ENCODE measurements at regions not wholly inside any gene's neighbourhood (a gene's known extent, or its start where the extent isn't known, plus 50 kb on each side); places are given as distances from the start of the nearest gene placed in this dataset.

- DNase-seq, result no peak
These were observed 90.4 kb downstream of the RBFOX3 start for GRCh38 chr17:79520167-79521165.

GRCh38 chr17:79519601-79520000 is 91.2 kb downstream of the RBFOX3 start:
- DNase-seq, result no peak

DNA sequence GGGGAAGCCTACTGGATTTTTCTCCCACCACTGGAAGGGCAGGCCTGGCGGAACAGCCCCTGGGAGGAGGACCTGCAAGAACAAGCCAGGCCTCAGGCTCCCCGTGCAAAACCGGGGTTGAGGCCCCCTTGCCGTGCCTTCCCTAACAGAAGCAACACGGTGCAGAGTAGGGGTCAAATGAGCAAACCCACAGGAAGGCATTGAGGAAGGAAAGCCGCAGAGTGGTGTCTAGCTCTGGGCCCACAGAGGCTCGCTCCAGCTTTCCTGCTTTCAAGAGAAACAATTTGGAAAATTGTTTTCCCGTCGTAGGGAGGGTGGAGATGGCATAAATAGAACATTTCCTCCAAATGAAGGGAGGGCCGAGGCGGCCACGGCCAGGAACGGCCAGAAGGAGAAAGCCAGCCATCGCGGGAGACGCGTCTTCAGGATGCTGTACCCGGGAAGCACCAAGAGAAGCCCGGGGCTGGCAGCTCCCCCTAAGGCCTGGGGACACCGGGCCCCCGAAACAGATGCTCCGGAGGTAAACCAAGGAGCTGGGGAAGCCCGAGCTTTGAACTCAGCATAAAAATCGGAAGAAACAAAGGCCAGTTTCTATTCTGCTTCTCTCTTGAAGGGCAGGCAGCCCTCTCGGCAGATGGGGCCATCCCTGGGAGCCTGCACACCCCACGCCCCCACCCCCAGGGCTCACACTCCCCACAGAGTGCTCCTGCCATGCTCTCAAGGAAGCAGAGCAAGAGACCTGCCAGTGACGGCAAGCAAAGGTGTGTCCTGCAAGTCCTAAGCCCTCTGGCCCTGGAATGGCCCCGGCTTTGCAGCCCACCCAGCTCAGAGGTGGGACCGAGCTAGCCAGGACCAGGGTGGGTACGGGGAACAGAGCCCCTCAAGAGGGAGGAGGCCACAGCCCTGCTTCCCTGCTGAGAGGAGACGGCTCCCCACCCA is 92.0 kb downstream of the RBFOX3 start:
- no peak for DNase-seq

DNA sequence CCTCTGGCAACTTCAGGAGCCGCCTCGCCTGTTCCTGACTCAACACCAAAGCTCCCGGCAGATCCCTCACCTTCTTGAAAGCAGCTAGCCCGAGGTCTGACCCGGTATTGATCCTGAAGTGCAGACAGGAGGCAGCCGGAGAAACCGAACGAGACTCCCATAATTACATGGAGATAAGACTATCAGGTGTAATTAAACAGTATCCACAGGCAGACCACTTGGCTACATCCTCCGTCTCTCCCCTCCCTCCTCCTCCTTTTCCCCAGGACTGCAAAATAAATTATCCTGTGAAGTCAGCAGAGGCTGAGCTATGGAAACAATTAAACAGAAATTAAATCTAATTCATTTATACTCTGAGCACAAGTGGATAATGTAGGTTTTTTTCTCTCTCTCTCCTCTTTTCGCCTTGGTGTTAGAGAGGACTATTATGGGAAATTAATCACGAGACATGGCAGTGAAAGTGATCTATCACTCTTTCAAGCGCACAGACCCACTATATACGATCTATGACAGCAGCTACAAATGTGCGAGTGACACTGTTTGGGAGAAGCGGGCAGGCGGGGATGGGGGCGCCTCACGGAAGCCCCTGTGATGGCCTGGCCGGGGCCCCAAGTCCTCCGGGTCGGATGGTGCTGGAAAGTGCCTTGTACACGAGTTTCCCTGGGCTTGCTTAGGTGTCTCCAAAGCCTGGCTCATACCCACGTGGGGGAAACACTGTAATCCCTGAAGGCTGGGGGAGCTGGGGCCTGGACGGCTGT is 92.8 kb downstream of the RBFOX3 start:
- no peak for DNase-seq

DNA sequence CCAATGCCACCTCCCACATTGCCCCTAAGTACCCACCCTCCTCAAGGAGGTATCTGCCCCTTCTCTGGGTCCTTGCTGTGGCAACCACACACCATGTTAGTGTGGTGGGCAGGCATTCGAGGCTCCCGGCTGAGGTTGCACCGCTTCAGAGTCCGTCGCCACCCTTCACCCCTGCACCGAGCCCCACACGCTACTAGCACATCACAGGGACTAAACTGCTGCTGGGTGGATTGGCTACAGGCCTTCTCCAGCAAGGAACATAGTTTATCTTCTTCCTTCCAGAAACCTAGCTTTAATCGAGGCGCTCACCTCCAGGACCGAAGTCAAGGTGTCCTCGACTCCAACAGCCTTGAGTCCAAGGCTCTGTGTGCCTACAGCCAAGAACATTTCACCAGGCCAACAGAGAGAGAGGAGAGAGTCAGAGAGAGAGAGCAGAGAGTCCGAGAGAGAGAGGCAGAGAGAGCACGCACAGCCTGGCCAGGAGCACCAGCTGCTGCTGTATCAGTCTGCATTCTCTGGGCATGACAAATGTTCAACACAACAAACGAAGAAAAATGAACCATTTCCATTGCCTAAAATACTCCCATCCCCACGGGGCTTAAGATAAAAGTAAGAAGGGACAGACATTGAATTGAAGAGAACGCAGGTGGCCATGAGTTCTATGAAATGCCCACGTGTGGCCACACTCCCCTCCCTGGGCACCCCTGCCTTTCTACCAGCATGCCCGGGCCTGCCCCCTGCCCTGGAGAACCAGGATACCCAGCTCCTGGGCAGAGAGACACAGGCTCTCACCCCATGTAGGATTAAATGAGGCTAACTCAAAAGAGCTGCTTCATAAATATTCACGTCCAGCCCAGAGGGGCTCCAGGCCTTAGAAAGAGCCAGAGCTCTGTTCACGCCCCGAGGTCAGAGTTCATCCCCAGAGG is 94.9 kb downstream of the RBFOX3 start:
- DNase-seq, result no peak

GRCh38 chr17:79515110-79515509 is 95.7 kb downstream of the RBFOX3 start:
- no peak for DNase-seq

DNA sequence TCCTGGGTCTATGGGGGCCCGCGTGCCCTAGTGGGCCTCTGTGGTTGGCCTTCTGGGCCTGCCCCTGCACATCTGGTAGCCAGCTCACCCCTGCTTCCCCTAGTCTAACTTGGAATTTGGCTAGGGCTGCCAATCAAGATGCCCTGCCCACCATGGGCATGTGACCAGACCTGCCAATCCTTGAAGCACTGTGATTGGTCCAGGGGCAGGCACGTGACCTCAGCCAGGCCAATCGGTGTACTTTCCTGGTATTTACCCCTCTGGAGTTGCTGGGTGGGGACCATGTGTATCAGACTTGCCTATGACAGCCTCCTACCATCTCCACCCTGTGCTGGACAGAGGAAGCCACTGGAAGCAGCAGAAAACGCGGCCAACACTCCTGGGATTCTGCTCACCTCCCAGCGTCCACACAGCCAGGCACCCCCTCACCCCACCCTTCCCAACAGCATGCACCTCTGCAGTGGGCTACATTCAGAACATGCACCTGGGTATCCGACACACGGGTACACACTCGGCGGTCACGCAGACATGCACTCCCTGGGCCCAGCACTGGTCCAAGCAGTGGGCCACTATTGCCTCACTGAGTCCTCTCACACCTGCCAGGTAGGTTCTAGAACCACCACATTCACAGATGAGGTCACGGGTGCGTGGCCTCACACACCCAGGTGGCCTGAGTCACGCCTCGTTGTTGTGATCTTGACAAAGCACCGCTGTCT is 96.9 kb downstream of the RBFOX3 start:
- DNase-seq, result no peak

- DNase-seq, result no peak
These were observed 97.6 kb downstream of the RBFOX3 start for GRCh38 chr17:79513206-79513605.

GRCh38 chr17:79511471-79511870 is 99.4 kb downstream of the RBFOX3 start:
- DNase-seq, result no peak

DNA sequence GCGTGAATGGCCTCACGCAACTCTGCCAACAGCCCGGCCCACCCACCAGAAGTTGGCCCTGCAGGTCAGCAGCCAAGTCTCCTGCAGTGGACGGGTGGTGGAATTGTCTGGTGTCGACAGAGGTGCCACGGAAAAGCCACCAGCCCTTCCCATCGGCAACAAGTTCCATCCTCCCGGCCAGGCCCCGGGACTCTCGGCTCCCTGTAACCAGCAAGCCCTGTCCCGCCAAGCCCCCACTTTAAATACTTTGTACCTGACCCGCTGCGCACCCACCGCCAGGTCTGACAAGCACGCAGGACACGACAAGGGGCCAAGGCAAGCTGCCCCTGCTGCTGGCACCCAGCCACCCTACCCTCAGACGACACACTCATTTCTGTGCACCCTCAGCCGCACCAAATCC is 100.8 kb downstream of the RBFOX3 start:
- no peak for DNase-seq

DNA sequence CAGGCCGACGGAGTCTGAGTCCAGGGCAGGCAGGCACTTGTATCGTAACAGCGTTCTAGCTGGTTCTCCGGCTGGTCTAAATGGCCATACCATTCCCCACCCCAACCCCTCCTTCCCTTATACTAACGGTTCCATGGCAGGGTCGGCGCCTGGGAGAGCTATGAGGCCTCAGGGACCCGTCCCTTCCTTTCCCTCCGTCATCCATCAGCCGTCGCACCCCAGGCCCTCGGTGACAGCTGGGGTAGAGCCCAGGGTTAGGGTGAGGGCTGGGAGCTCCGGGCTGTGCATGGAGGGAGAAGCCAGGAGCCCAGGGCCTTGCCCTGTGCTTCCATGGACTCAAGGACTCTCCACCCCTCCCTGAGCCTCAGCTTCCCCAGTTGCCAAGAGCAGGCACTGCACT is 101.4 kb downstream of the RBFOX3 start:
- DNase-seq, result no peak

DNA sequence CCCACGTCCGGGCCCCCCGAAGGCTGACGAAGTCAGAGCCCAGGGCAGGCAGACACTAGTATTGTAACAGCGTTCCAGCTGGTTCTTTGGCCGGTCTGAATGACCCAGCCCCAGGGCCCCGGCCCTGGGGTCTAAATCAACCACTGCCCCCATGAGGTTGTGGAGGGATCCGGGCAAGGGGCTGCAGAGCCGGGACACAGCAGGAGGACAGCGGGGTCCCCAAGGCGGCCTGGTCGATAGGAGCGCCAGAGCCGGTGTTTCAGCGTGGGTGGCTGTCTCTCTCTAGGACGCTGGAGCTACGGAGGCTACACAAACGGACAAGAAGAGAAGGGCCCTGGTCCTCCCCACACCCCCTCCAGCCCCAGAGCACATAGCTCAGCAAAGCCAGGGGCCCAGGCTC is 101.8 kb downstream of the RBFOX3 start:
- no peak for DNase-seq

GRCh38 chr17:79508291-79508716 is 102.5 kb downstream of the RBFOX3 start:
- DNase-seq, result no peak

DNA sequence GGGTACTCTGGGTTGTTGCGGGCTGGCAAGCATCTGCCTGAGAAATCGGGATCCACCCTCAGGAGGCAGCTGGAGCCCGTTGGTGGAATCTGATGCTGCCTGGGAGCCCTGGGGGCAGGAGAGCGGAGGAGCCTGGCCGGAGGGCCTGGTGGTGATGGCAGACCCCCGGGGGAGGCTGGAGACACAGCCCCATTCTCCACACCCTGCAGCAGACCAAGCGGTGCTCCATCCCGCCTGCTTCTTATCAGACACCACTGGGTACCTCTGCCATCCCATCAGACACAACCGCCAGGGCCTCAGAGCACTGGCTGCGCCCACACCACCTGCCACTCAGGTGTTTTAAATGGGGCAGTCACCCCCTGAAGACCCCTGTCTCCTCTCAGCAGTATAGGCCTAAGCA is 103.9 kb downstream of the RBFOX3 start:
- DNase-seq, result no peak

DNA sequence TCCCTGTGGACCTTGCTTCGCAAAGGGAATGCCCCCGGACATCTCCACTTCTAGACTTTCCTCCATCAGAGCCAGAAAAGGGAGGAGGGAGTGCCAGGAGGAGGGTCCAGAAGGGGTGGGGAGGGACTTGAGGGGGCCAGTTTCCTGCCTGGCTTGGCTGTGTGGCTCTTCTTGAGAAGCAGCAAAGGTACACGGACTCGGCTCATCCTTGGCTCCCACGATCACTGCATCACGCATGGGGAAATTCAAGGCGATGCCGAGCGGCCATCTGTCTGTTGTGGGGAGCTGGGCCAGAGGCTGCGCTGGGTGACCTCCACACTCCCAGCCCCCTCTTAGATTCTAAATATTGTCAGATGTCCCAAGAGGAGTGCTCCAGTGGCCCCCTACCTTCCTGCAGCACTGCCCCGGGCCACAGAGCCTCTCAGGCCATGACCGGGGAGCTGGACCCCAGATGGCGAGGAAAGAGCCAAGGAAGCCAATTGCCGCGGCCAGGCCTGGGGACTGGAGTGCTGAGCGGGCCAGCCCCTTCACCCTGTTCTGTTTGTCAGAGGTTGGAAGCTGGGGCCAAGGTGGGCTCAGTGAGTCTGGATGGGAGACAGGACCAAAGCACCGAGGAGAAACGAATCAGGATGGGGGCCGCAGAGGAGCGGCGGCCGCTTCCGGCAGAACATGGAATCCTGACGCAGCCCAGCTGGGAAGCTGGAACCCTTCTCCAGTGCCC is 104.5 kb downstream of the RBFOX3 start:
- DNase-seq, result no peak

DNA sequence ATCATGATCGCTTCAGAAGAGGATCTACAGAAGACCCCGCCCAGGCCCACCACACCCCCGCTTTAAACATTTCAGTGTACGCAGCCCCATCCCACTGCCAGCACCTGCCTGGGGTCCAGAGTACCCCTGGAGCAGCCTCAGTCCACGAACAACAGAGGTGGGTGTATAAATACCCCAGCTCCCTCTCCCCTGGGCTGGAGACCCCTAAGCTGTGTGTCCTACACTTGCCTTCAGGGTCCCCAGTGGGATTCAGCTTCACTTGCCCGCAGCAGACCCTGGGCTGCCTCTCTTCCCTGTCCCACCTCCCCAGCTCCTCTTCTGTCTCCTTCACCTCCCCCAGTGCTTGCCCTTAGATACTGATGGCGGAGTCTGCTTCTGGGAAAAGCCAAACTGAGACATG is 105.7 kb downstream of the RBFOX3 start:
- no peak for DNase-seq

- no peak for DNase-seq
These were observed 106.7 kb downstream of the RBFOX3 start for GRCh38 chr17:79504181-79504605.

- DNase-seq, result no peak
These were observed 107.6 kb downstream of the RBFOX3 start for GRCh38 chr17:79503126-79503839.

DNA sequence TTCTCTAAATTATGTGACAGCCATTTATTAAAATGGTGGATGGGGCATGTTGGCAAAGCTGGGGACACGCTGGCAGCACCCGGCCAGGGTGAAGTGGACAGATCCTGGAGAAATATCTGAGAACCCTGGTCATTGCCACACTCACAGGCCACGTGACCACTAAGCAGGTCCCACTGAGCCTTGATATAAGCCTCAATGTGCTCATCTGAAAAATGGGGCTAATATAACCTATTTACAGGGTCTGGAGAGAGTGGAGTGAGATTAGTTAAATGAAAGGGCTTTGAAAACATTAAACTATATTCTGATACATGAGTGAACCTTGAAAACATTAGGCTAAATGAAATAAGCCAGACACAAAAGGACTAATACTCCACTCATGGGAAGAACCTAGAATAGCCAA is 108.9 kb downstream of the RBFOX3 start:
- no peak for DNase-seq
